ENCODE measurements at regions not wholly inside any gene's neighbourhood (a gene's known extent, or its start where the extent isn't known, plus 50 kb on each side); places are given as distances from the start of the nearest gene placed in this dataset.
"Not testable (repeated sequence)": the region's sequence is repeated elsewhere in the genome, so short reads cannot be mapped to it uniquely, and the experiment has no call there.

DNA sequence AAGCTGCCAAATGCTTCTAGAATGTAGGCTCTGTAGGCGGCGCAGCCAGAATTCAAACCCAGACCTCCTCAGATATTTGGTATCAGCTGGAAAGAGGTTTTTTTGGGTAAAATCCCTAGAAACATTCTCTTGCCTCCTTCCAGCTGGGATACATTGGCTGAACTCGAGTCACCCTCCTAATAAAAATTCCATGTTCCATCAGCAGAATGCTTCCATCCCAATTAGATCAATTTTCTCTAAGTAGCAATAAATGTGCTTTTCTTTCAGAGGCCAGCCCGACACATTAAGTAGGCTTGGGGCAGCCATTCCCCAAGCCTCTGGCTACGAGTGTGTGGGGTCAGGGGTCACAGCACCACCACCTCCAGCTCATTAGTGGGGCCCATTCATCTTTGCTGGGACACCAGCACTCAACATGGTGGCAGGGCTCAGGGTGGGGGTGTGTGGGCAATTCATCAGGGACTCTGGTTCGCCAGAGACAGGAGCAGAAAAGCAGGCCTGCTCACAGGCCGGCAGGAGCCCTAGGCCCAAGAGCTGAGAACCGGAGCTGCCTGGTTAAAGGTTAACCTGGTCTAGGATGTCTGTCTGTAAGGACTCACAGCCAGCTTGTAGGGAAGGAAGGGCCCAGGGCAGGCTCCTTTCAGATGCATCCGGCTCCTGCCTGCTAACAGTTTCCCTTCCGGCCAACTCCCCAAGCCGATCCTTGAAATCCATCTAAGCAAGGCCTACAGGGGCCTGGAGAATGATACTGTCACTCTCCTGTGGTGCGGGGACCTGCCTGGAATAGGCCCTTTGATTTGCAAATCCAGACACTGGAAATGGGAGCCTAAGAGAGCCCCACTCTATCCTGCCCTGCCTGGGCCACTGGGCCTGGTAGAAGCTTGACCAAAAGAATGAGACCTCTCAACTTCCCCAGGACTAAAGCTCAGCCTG lies 159.1 kb upstream of the TOP1 start:
- Histone ChIP-seq H3K4me3 (no peak overlapping the region), H3K27ac (peak overlapping the region; percentile 46 to 51)
- no peak for TF ChIP-seq CTCF (IDR thresholded peaks at IDR 0.05)
- DNase-seq (ENCODE audit: low spot score): no peak

- no peak overlapping the region for H3K4me3 ChIP-seq
- TF ChIP-seq CTCF (IDR thresholded peaks at IDR 0.05): no peak
- no peak for DNase-seq (ENCODE audit: low spot score)
- no peak overlapping the region for H3K27ac ChIP-seq
These were observed 153.2 kb upstream of the TOP1 start for GRCh38 chr20:40875116-40876085.

- H3K27ac ChIP-seq; DNase-seq (ENCODE audit: low spot score); H3K4me3 ChIP-seq: not testable (repeated sequence)
These were observed 150.5 kb upstream of the TOP1 start for GRCh38 chr20:40878099-40878498.

- no peak for DNase-seq (ENCODE audit: low spot score)
- H3K4me3 ChIP-seq: no peak overlapping the region
- no peak for TF ChIP-seq CTCF (IDR thresholded peaks at IDR 0.05)
- H3K27ac ChIP-seq: no peak overlapping the region
These were observed 148.4 kb upstream of the TOP1 start for GRCh38 chr20:40880063-40880728.

DNA sequence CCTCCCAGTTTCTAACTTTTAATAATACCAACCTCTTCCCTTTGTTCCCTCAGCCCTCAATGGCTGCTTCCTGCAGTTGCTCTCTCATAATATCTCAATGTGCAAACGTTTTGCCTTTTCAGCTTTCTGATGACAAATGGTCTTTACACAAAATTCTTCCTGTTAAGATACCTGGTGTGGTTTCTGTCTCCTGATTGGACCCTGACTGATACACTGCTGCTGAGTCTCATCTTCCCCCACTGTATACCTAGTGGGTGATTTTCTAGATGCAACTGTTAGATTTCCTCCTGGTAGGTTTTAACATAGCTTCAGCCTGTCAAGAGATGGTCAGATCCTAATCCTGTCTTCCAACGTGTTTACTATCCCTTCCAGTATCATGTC lies 147.9 kb upstream of the TOP1 start:
- DNase-seq (ENCODE audit: low spot score): no peak
- H3K4me3 ChIP-seq: no peak overlapping the region
- TF ChIP-seq CTCF (IDR thresholded peaks at IDR 0.05): no peak
- no peak overlapping the region for H3K27ac ChIP-seq

DNA sequence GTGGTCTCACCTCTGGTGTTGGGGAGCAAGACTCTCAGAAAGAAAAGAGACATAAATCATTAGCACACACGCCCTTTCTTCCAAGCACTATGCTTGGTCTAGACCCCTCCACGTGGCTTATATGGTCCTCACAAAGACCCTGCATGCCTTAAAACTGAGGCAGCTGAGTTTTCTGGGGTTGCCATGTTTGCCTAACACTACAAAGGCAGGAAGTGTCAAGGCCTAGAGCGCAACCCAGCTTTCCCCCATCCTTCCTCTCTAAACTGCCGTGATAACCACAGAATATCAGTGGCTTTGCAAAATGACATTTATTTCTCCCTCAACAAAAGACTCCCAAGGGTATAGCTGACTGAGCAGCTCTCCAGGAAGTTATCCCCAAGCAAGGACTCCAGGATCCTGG lies 146.5 kb upstream of the TOP1 start:
- no peak overlapping the region for H3K27ac ChIP-seq
- TF ChIP-seq CTCF (IDR thresholded peaks at IDR 0.05): no peak
- DNase-seq (ENCODE audit: low spot score): no peak

GRCh38 chr20:40883097-40883496 lies 145.5 kb upstream of the TOP1 start:
- Histone ChIP-seq H3K27ac (no peak overlapping the region), H3K4me3 (no peak overlapping the region)
- no peak for TF ChIP-seq CTCF (IDR thresholded peaks at IDR 0.05)
- no peak for DNase-seq (ENCODE audit: low spot score)

More for the DNA sequence above, 146.5 kb upstream of the TOP1 start:
- H3K4me3 ChIP-seq: no peak overlapping the region
